GM12892 (cell line): ENCODE measurements at regions not wholly inside any gene's neighbourhood (a gene's known extent, or its start where the extent isn't known, plus 50 kb on each side); places are given as distances from the start of the nearest gene placed in this dataset.
"Not testable (repeated sequence)": the region's sequence is repeated elsewhere in the genome, so short reads cannot be mapped to it uniquely, and the experiment has no call there.

Source experiments
- DNase-seq: peaks from one replicate; pipeline ENCODE4 v3.0.0; 2011; ENCODE audit not compliant: insufficient read length
- FAIRE-seq: peaks from 2 replicates; lab custom pipeline; 2011; peaks lifted over from hg19 to GRCh38; lab: Jason Lieb, UNC
- POLR2A ChIP-seq: IDR thresholded peaks from 2 replicates; pipeline ENCODE4 v1.6.1; 2011; ENCODE audit warnings: low read depth, low read length, control low read depth
- POLR2AphosphoS5 ChIP-seq: IDR thresholded peaks from 2 replicates; pipeline ENCODE4 v1.6.1; 2011; ENCODE audit warnings: low read depth, low read length, control low read depth
- TAF1 ChIP-seq: IDR thresholded peaks from 2 replicates; pipeline ENCODE4 v1.6.1; 2011; ENCODE audit warnings: low read depth, mild to moderate bottlenecking, control low read depth, low read length, borderline replicate concordance

DNA sequence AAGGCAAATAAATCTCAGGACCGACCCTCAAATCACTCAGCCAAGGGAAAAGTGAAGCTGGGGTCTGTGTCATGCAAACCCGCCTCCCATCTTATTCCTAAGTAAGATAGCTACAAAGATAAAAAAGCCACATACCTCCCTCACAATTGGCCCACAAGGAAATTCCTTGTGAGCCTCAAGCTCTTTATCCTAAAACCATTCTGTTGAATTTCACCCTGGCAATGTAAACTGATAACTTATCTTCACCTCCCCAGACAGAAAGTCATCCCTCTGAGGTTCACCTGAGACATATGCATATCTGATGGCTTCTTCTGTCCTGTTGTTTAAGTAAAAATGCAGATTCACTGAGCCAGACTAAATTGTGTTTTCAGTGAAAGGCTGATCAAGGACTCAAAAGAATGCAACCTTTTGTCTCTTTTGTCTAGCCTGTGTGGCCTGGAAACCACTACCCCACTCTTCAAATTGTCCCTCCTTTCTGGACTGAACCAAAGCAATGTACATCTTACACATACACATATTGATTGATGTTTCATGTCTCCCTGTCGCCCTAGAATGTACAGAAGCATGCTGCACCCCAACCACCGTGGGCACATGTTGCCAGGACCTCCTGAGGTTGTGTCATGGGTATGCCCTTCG lies 91.3 kb downstream of the MFAP3L start:
- FAIRE-seq (no peak), DNase-seq (no peak)
- TF ChIP-seq POLR2A = no peak
- TF ChIP-seq TAF1 = no peak
- TF ChIP-seq POLR2AphosphoS5 = no peak

DNA sequence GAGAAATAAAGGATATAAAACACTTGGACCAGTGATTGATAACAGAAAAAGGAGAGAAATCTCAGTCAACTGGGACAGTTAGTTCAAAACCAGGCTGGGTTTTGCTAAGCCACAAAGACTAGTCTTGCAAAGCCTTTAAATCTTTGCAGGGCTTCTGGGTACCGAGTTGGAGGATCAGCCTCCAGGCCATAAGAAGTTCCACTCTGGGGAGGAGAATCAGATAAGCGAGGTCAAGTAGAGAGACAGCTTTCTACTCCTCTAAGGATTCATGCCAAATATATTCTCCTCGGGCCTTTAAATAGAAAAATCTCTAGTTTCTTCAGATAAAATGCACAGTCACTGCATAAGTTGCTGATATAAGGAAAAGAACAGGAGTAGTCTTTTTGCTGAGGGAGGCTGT lies 92.7 kb downstream of the MFAP3L start:
- TF ChIP-seq POLR2A (no peak), TAF1 (no peak), POLR2AphosphoS5 (no peak)
- FAIRE-seq = no peak
- DNase-seq = no peak

GRCh38 chr4:169931964-169932363 lies 94.2 kb downstream of the MFAP3L start:
- TF ChIP-seq POLR2A (no peak), TAF1 (no peak), POLR2AphosphoS5 (no peak)
- DNase-seq = no peak
- no peak for FAIRE-seq

- DNase-seq, FAIRE-seq: not testable (repeated sequence)
Observed at GRCh38 chr4:169930755-169931154, 95.4 kb downstream of the MFAP3L start.

DNA sequence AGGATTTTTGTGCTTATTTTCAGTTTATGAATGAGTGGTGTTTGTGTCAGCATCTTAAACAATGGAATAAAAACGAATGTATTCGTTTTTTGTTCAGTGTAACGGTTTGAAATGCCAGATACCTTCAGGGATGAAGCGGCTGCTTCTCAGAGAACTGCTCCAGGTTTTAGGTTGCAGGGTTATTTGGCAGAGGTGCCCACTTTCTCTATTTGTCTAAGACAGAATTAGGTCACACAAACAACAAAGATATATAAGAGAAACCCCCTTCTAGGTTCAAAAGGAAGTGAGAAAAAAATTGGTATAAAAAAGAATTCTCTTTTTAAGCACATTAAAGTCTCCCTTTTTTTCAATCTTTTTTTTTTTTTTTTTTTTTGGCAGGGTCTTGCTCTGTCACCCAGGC lies 98.9 kb downstream of the MFAP3L start:
- TF ChIP-seq POLR2A = no peak
- DNase-seq (no peak), FAIRE-seq (no peak)

- DNase-seq (no peak), FAIRE-seq (no peak)
- TF ChIP-seq POLR2A (no peak), TAF1 (no peak), POLR2AphosphoS5 (no peak)
Observed at GRCh38 chr4:169925678-169926077, 100.5 kb downstream of the MFAP3L start.

GRCh38 chr4:169922632-169923276 lies 103.4 kb downstream of the MFAP3L start:
- DNase-seq = no peak
- TF ChIP-seq TAF1 = no peak
- no peak for TF ChIP-seq POLR2AphosphoS5
- no peak for TF ChIP-seq POLR2A
- no peak for FAIRE-seq

GRCh38 chr4:169921732-169922131 lies 104.5 kb downstream of the MFAP3L start:
- TF ChIP-seq TAF1 (no peak), POLR2A (no peak), POLR2AphosphoS5 (no peak)
- DNase-seq (no peak), FAIRE-seq (no peak)

- TF ChIP-seq POLR2A (no peak), POLR2AphosphoS5 (no peak), TAF1 (no peak)
- no peak for DNase-seq
- FAIRE-seq = no peak
Observed at GRCh38 chr4:169921237-169921636, 105.0 kb downstream of the MFAP3L start.

GRCh38 chr4:169919194-169920124 lies 106.7 kb downstream of the MFAP3L start:
- not testable (repeated sequence) for DNase-seq, FAIRE-seq

- DNase-seq (no peak), FAIRE-seq (no peak)
- no peak for TF ChIP-seq POLR2A
Observed at GRCh38 chr4:169915545-169915944, 110.7 kb downstream of the MFAP3L start.

DNA sequence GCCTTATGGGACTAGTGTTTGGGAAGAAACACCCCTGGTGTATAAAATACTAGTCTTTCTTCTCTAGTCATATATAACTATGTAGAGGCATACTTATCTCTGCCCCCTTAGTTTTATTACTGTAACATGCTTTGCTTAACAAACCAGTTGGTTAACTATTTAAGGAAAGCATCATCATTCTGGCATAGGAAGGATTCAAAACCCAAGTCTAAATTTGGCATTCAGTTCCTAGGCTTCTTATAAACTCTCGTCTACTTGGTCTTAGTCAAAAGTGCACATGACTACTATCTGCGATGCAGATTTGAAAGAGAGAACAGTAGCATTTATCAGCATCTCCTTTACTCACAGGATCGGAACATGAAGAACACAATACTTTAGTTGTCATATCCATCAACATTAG lies 111.3 kb downstream of the MFAP3L start:
- DNase-seq (no peak), FAIRE-seq (no peak)
- no peak for TF ChIP-seq POLR2A
- TF ChIP-seq POLR2AphosphoS5 = no peak
- TF ChIP-seq TAF1 = no peak

GRCh38 chr4:169912996-169913395 lies 113.2 kb downstream of the MFAP3L start:
- TF ChIP-seq POLR2A (no peak), TAF1 (no peak), POLR2AphosphoS5 (no peak)
- DNase-seq (no peak), FAIRE-seq (no peak)
